Femur (tissue), 1 donor: ENCODE measurements at regions not wholly inside any gene's neighbourhood (a gene's known extent, or its start where the extent isn't known, plus 50 kb on each side); places are given as distances from the start of the nearest gene placed in this dataset.
"Not testable (repeated sequence)": the region's sequence is repeated elsewhere in the genome, so short reads cannot be mapped to it uniquely, and the experiment has no call there.

Experiments used
- DNase-seq: peaks from one replicate; pipeline ENCODE4 v3.0.0-alpha.2; 2017

- not testable (repeated sequence) for DNase-seq
Observed at GRCh38 chr18:14460364-14460763, 83.0 kb downstream of the POTEC start.

GRCh38 chr18:14459826-14460225 is 83.6 kb downstream of the POTEC start:
- not testable (repeated sequence) for DNase-seq

- DNase-seq = not testable (repeated sequence)
Observed at GRCh38 chr18:14458009-14458945, 85.1 kb downstream of the POTEC start.

GRCh38 chr18:14450637-14451009 is 92.8 kb downstream of the POTEC start:
- not testable (repeated sequence) for DNase-seq

- not testable (repeated sequence) for DNase-seq
Observed at GRCh38 chr18:14449995-14450636, 93.3 kb downstream of the POTEC start.

- not testable (repeated sequence) for DNase-seq
Observed at GRCh38 chr18:14449062-14449461, 94.3 kb downstream of the POTEC start.

GRCh38 chr18:14447715-14448114 is 95.7 kb downstream of the POTEC start:
- DNase-seq = not testable (repeated sequence)

GRCh38 chr18:14435460-14435859 is 107.9 kb downstream of the POTEC start:
- DNase-seq = not testable (repeated sequence)

GRCh38 chr18:14432371-14432770 is 111.0 kb downstream of the POTEC start:
- DNase-seq = not testable (repeated sequence)

- DNase-seq = peak; percentile 44
Observed at GRCh38 chr18:14431031-14431521, 112.3 kb downstream of the POTEC start.

- not testable (repeated sequence) for DNase-seq
Observed at GRCh38 chr18:14415806-14416205, 127.6 kb downstream of the POTEC start.

- not testable (repeated sequence) for DNase-seq
Observed at GRCh38 chr18:14415399-14415798, 128.0 kb downstream of the POTEC start.

- not testable (repeated sequence) for DNase-seq
Observed at GRCh38 chr18:14395533-14395932, 147.9 kb downstream of the POTEC start.

- not testable (repeated sequence) for DNase-seq
Observed at GRCh38 chr18:14393563-14394103, 149.8 kb downstream of the POTEC start.

- DNase-seq = not testable (repeated sequence)
Observed at GRCh38 chr18:14392604-14393003, 150.8 kb downstream of the POTEC start.

GRCh38 chr18:14384961-14385360 is 158.4 kb downstream of the POTEC start:
- DNase-seq = not testable (repeated sequence)

GRCh38 chr18:14382666-14383065 is 160.7 kb downstream of the POTEC start:
- DNase-seq = not testable (repeated sequence)

- DNase-seq = not testable (repeated sequence)
Observed at GRCh38 chr18:14379489-14379888, 163.9 kb downstream of the POTEC start.

GRCh38 chr18:14378376-14378775 is 165.0 kb downstream of the POTEC start:
- not testable (repeated sequence) for DNase-seq

GRCh38 chr18:14361346-14361745 is 182.1 kb downstream of the POTEC start:
- not testable (repeated sequence) for DNase-seq

GRCh38 chr18:14357553-14358297 is 185.7 kb downstream of the POTEC start:
- DNase-seq = not testable (repeated sequence)

- DNase-seq = not testable (repeated sequence)
Observed at GRCh38 chr18:14342170-14342569, 201.2 kb downstream of the POTEC start.
